Kidney tubule cell (primary cell): ENCODE measurements at regions not wholly inside any gene's neighbourhood (a gene's known extent, or its start where the extent isn't known, plus 50 kb on each side); places are given as distances from the start of the nearest gene placed in this dataset.
"Not testable (repeated sequence)": the region's sequence is repeated elsewhere in the genome, so short reads cannot be mapped to it uniquely, and the experiment has no call there.

ENCODE experiments used
- DNase-seq: peaks from one replicate; pipeline ENCODE4 v3.0.0-alpha.2; 2018; ENCODE audit warnings: low spot score

DNA sequence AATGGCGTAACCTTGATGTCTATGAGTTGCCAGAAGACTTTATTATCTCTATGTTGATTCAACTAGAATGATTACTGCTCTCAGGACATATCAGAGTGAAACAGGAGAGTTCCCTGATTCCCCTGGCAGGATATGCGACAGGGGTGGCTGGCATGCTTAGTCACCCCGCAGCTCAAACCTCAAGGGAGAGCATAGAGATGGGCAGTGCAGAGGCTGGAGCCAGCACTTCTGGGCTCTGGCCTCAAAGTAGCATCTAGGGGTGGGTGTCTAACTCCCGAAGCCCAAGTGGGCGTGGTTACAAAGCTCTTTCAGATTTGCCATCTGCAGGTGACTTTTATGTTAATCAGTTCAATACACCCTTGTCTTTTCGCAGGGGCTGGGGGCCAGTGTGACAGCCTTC is 391.6 kb downstream of the ADCYAP1 start:
- DNase-seq, result no peak

DNA sequence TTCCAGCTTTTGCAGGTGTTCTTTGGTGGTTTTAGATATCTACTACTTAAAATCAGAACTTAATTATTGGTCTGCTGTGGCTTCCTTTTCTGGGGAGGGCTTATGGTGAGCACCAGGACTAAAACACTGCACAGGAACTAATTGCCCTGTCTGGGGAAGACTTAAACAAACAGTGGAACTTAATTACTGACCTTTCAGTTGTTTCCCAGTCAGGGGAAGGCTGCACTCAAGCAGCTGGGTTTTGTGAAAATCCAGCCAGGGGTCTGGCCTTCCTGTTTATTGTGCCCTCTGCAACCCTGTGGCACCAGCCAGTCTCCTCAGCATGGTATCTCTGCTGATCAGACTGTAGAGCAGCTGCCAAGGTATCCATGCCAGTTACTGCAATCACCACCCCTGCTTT is 398.2 kb downstream of the ADCYAP1 start:
- no peak for DNase-seq

GRCh38 chr18:1304392-1304992 is 399.8 kb downstream of the ADCYAP1 start:
- DNase-seq, result no peak

GRCh38 chr18:1306641-1307040 is 402.0 kb downstream of the ADCYAP1 start:
- DNase-seq, result no peak

DNA sequence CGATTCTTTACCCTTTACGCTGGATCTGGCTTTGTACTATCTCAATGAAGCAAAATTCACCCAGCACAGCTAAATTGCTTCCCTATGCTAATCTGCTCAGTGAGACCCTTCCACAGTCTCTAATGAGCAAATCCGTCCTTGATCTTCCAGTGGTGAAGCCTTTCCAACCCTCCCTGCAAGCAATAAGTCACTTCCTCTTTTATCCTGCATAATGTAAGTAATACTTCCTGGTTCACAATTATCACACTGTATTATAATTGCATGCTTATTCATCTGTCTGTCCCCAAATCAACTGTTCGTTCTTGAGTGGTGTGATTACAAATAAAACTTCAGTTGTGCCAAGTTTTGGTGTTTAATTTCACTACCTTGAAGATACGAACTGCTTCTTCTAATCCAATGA is 404.0 kb downstream of the ADCYAP1 start:
- DNase-seq, result no peak

- no peak for DNase-seq
Observed at GRCh38 chr18:1311376-1311775, 406.7 kb downstream of the ADCYAP1 start.

- DNase-seq, result not testable (repeated sequence)
Observed at GRCh38 chr18:1335345-1335744, 430.7 kb downstream of the ADCYAP1 start.

DNA sequence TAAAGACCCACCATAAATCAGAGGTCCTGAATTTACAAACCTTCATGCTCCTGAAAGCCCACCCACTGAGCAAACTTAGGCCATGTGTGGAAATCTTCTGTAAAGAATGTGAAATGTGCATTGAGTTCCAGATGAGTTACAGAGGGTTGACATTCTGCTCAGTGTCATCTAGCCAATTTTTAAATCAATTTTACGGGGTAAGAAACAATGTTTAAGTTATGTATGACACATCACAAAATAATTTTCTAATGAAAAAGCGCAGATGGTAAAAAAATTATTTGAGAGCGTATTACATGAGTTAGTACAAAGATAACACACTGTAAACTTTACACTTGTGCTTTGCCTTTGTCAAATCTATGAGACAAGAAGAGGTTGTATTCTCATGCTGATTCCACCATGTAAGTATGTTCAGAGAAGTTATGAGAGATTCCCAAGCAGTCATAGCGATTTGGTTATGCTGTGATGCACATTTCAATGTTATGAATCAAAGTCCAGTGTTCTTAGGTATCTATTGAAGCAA is 446.3 kb downstream of the ADCYAP1 start:
- DNase-seq, result no peak

GRCh38 chr18:1353025-1353424 is 448.4 kb downstream of the ADCYAP1 start:
- no peak for DNase-seq

- DNase-seq, result no peak
Observed at GRCh38 chr18:1357724-1358123, 453.1 kb downstream of the ADCYAP1 start.

DNA sequence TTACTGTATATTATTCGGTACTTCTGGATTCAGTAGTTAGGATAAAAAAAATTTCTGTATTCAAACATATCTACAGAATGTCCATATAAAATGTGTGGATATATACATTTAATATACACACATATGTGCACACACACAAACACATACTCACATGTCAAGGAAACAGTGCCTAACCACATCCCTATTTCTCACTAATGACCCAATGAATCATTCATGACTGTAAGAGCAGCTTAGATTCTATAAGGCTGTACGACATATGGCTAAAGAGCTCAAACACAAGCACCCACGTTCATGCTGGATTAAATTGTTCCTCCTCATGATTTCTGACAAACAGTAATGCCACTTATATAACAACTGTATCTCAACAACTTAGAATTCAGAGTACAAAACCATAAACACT is 457.3 kb downstream of the ADCYAP1 start:
- DNase-seq, result no peak

GRCh38 chr18:1370552-1370951 is 465.9 kb downstream of the ADCYAP1 start:
- DNase-seq, result no peak

GRCh38 chr18:1371724-1372123 is 467.1 kb downstream of the ADCYAP1 start:
- no peak for DNase-seq

GRCh38 chr18:1383465-1383864 is 478.8 kb downstream of the ADCYAP1 start:
- no peak for DNase-seq

DNA sequence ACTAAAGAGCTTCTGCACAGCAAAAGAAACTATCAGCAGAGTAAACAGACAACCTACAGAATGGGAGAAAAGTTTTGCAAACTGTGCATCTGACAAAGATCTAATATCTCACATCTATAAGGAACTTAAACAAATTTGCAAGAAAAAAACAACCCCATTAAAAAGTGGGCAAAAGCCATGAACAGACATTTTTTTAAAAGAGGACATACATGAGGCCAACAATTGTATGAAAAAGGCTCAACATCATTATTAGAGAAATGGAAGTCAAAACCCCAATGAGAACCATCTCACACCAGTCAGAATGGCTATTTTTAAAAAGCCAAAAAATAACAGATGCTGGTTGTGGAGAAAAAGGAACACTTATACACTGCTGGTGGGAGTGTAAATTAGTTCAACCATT is 483.8 kb downstream of the ADCYAP1 start:
- not testable (repeated sequence) for DNase-seq

- no peak for DNase-seq
Observed at GRCh38 chr18:1392046-1392445, 487.4 kb downstream of the ADCYAP1 start.

DNA sequence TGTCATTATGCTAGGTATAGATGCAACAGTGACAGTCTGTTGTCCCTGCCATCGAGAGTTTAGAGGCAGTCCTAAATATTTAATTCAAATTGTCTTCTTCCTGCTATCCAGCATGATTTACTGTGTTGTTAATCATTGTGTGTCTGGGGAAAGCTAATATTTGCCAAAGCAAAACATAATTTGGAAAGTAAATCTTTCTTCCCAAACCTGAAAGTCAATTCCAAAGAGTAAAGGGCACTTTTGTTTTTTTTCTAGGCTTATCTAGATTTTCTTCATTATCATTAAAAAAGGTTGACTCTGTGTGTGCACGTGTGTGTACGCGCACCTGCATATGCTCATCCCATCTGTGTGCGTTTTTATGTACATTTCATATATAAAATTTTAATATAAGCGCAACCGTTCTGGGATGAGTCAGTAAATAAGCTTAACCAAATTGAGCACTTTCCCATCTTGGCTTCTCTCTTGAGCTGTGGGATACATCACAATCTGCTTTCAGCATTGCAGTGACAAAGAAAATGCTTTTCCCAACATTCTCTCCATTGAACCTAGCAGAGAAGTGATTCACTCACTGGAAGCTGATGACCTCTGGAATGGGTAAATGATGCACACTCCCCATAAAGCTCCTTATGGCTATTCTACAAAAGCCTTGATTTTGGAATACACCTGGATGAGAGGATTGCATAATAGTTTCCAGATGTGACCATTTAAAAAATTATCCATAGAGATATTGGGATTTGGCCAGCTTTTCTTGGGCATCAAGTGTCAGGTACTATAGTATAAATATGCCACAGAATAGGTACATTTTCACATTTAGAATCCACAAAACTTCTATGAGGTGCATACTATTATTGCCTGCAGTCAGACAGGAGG is 488.4 kb downstream of the ADCYAP1 start:
- DNase-seq, result no peak

DNA sequence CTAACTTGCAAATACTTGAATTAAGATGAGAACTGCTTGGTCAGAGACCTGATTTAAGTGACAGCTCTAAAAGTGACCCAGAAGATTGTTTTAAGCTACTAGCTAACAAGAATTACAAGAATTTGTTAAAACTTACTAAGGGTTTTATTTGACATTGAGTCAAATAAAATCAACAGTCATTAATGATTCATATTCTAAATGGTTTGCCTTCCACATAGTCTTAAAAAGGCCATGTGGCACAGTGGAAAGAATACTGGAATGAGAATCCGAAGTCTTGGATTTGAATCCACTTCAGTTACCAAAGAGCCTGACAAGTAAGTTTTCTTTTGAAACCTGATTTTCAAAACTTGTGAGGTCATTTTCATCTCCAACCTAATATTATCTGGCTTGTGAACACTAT is 489.3 kb downstream of the ADCYAP1 start:
- DNase-seq, result no peak

DNA sequence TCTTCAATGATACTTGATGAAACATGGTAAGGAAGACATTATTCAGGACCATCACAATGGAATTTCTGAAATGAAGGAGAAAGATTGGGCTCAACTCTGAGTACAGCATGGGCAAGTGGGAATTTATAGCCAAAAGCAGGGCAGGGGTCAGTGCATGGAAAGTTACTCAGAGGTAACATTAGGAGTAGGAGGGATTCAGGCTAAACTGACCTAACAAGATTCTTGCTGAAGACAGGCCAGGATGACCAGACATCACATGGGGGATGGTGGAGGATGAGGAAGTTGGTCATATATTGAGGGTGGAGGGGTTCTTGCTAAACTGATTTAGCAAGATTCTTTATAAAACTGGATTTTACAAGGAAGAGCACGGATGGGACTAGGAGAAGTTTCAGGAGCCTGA is 489.8 kb downstream of the ADCYAP1 start:
- DNase-seq, result no peak

DNA sequence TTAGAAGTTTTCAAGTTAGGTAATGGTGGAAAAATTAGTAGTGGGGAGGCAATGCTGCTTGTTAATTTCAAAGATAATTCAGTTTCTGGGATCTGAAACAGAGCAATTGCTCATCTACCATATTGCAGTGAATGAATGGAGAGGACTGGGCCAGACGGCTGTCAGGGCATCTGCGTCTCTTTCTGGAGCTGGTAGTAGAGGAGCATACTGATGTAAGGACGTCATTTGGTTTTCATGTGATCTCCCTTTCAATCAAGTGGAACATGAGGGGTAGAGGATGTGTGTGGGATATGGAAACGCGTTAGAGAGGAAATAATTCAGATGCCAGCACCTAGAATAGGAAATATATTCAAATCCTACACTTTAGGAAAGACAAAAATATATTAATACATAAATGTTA is 490.3 kb downstream of the ADCYAP1 start:
- DNase-seq, result no peak

GRCh38 chr18:1408376-1408775 is 503.7 kb downstream of the ADCYAP1 start:
- DNase-seq, result no peak

- DNase-seq, result no peak
Observed at GRCh38 chr18:1412655-1413322, 508.1 kb downstream of the ADCYAP1 start.

- no peak for DNase-seq
Observed at GRCh38 chr18:1413323-1413675, 508.6 kb downstream of the ADCYAP1 start.
